IMR-90 (cell line): ENCODE measurements at regions not wholly inside any gene's neighbourhood (a gene's known extent, or its start where the extent isn't known, plus 50 kb on each side); places are given as distances from the start of the nearest gene placed in this dataset.

Source experiments
- ATAC-seq: fragments of 200-7000 bp; cut with Tn5 transposase; 2 replicates; pipeline ENCODE4 v1.9.1; 2020; ENCODE audit warnings: low read depth, mild to moderate bottlenecking, moderate library complexity
- BruUV-seq: library from RNA; stranded (reverse); fragments of 400-500 nt; replicated peaks from 2 replicates; lab custom pipeline; 2021; lab: Mats Ljungman, UMichigan
- CTCF ChIA-PET: fragments of 300-600 bp; formaldehyde crosslinking; extraction: SDS; loops from one replicate; lab custom pipeline; 2021; ENCODE audit warnings: antibody characterized with exemption; lab: Yijun Ruan, JAX
- POLR2A ChIA-PET: fragments of 300-600 bp; sonication (Branson Sonifier 250); formaldehyde crosslinking; loops from one replicate; lab custom pipeline; 2022; ENCODE audit warnings: antibody characterized with exemption; ENCODE audit not compliant: unreplicated experiment; lab: Charles Lee
- DNase-seq: peaks from one replicate; pipeline ENCODE4 v3.0.0; 2013
- H2AFZ ChIP-seq: replicated peaks from 2 replicates; pipeline ENCODE3; 2013; ENCODE audit warnings: low read length, mild to moderate bottlenecking; ENCODE audit not compliant: poor library complexity
- H2AK5ac ChIP-seq: 2 replicates; pipeline ENCODE4 v1.6.1; 2013; ENCODE audit warnings: low read depth, low read length, inconsistent platforms
- H2AK9ac ChIP-seq: replicated peaks from 2 replicates; pipeline ENCODE3; 2013; ENCODE audit warnings: mild to moderate bottlenecking, low read depth, low read length, moderate library complexity; ENCODE audit not compliant: poor library complexity
- H2BK120ac ChIP-seq: 2 replicates; pipeline ENCODE4 v1.6.1; 2013; ENCODE audit warnings: low read depth, low read length, inconsistent platforms
- H2BK15ac ChIP-seq: 3 replicates; pipeline ENCODE4 v1.6.1; 2013; ENCODE audit warnings: low read depth, low read length, inconsistent platforms
- H2BK20ac ChIP-seq: 2 replicates; pipeline ENCODE4 v1.6.1; 2013; ENCODE audit warnings: low read depth, mild to moderate bottlenecking, inconsistent platforms, low read length, moderate library complexity
- H2BK5ac ChIP-seq: 2 replicates; pipeline ENCODE4 v1.6.1; 2013; ENCODE audit warnings: mild to moderate bottlenecking, low read depth, low read length, inconsistent platforms; ENCODE audit not compliant: poor library complexity, severe bottlenecking
- H3K14ac ChIP-seq: replicated peaks from 2 replicates; pipeline ENCODE4 v1.6.1; 2013; ENCODE audit warnings: low read depth, low read length, inconsistent platforms
- H3K18ac ChIP-seq: 2 replicates; pipeline ENCODE4 v1.6.1; 2013; ENCODE audit warnings: low read depth, low read length, control low read depth
- H3K23ac ChIP-seq: 2 replicates; pipeline ENCODE4 v1.6.1; 2013; ENCODE audit warnings: low read depth, low read length, inconsistent platforms
- H3K27ac ChIP-seq: 2 replicates; pipeline ENCODE4 v1.5.1; 2013; ENCODE audit warnings: mild to moderate bottlenecking, control low read depth, low read length; ENCODE audit not compliant: insufficient read depth
- H3K27me3 ChIP-seq: 2 replicates; pipeline ENCODE4 v1.6.1; 2013; ENCODE audit warnings: low read length; ENCODE audit not compliant: control insufficient read depth, insufficient read depth
- H3K36me3 ChIP-seq: 2 replicates; pipeline ENCODE4 v1.6.1; 2013; ENCODE audit warnings: low read length, mixed read lengths; ENCODE audit not compliant: control insufficient read depth, insufficient read depth
- H3K4ac ChIP-seq: 2 replicates; pipeline ENCODE4 v1.6.1; 2013; ENCODE audit warnings: low read depth, low read length, inconsistent platforms
- H3K4me1 ChIP-seq: 2 replicates; pipeline ENCODE4 v1.6.1; 2013; ENCODE audit warnings: low read length, mixed read lengths; ENCODE audit not compliant: control insufficient read depth, insufficient read depth
- H3K4me2 ChIP-seq: 2 replicates; pipeline ENCODE4 v1.6.1; 2013; ENCODE audit warnings: low read depth, mild to moderate bottlenecking, control low read depth, low read length, moderate library complexity
- H3K4me3 ChIP-seq: 2 replicates; pipeline ENCODE4 v1.5.1; 2013; ENCODE audit warnings: low read depth, mild to moderate bottlenecking, control low read depth, low read length, moderate library complexity; ENCODE audit not compliant: insufficient read depth
- H3K56ac ChIP-seq: 2 replicates; pipeline ENCODE4 v1.6.1; 2013; ENCODE audit warnings: low read length, inconsistent platforms; ENCODE audit not compliant: insufficient read depth; ENCODE audit errors: extremely low read depth
- H3K79me1 ChIP-seq, 2 experiments: 2 replicates each; pipeline ENCODE4 v1.6.1; 2013; ENCODE audit warnings: low read length in 2 of 2, inconsistent platforms in 1 of 2, low read depth in 1 of 2
- H3K9ac ChIP-seq: 2 replicates; pipeline ENCODE4 v1.6.1; 2013; ENCODE audit warnings: low read depth, low read length, control low read depth
- H3K9me1 ChIP-seq: 2 replicates; pipeline ENCODE4 v1.6.1; 2013; ENCODE audit warnings: low read length, inconsistent platforms; ENCODE audit not compliant: insufficient read depth
- H3K9me3 ChIP-seq: 2 replicates; pipeline ENCODE4 v1.6.1; 2013; ENCODE audit warnings: low read length; ENCODE audit not compliant: control insufficient read depth, insufficient read depth
- H4K20me1 ChIP-seq: 2 replicates; pipeline ENCODE4 v1.6.1; 2013; ENCODE audit warnings: low read length, inconsistent platforms; ENCODE audit not compliant: insufficient read depth
- H4K5ac ChIP-seq: 2 replicates; pipeline ENCODE4 v1.6.1; 2013; ENCODE audit warnings: mild to moderate bottlenecking, low read depth, low read length, control low read depth
- H4K8ac ChIP-seq, 2 experiments: 2 replicates each; pipeline ENCODE4 v1.6.1; 2013; ENCODE audit warnings: low read depth in 2 of 2, low read length in 2 of 2, control low read depth in 1 of 2, inconsistent platforms in 1 of 2
- H4K91ac ChIP-seq: 2 replicates; pipeline ENCODE4 v1.6.1; 2013; ENCODE audit warnings: low read depth, low read length, inconsistent platforms; ENCODE audit not compliant: insufficient read depth
- CEBPB ChIP-seq: IDR thresholded peaks from 2 replicates; pipeline ENCODE4 v1.6.1; 2012; ENCODE audit warnings: low read depth, low read length, improper control_type of control experiment
- CHD1 ChIP-seq: IDR thresholded peaks from 2 replicates; pipeline ENCODE4 v1.6.1; 2012; ENCODE audit warnings: low read depth, low read length, improper control_type of control experiment
- FOS ChIP-seq: fragments of 150-350 bp; IDR thresholded peaks from 2 replicates; pipeline ENCODE4 v1.6.1; 2016; ENCODE audit warnings: low read depth, low read length
- MAFK ChIP-seq: IDR thresholded peaks from 2 replicates; pipeline ENCODE4 v1.6.1; 2012; ENCODE audit warnings: low read depth, low read length, improper control_type of control experiment
- MXI1 ChIP-seq: IDR thresholded peaks from 2 replicates; pipeline ENCODE4 v1.6.1; 2012; ENCODE audit warnings: low read depth, mild to moderate bottlenecking, low read length, moderate library complexity, borderline replicate concordance
- NFE2L2 ChIP-seq: fragments of 150-350 bp; IDR thresholded peaks from 2 replicates; pipeline ENCODE4 v1.6.1; 2016; ENCODE audit warnings: low read depth, mild to moderate bottlenecking, low read length
- POLR2A ChIP-seq: IDR thresholded peaks from 2 replicates; pipeline ENCODE4 v1.6.1; 2012; ENCODE audit warnings: mild to moderate bottlenecking, low read depth, low read length
- RAD21 ChIP-seq: IDR thresholded peaks from 2 replicates; pipeline ENCODE4 v1.6.1; 2012; ENCODE audit warnings: low read length, improper control_type of control experiment
- RCOR1 ChIP-seq: IDR thresholded peaks from 2 replicates; pipeline ENCODE4 v1.6.1; 2012; ENCODE audit warnings: mild to moderate bottlenecking, low read length, improper control_type of control experiment; ENCODE audit not compliant: insufficient replicate concordance
- RFX5 ChIP-seq: IDR thresholded peaks from 2 replicates; pipeline ENCODE4 v1.8.0; 2012; ENCODE audit warnings: low read depth, mild to moderate bottlenecking, low read length, moderate library complexity
- SMC3 ChIP-seq: fragments of 150-350 bp; IDR thresholded peaks from 2 replicates; pipeline ENCODE4 v1.6.1; 2016; ENCODE audit warnings: low read depth, mild to moderate bottlenecking, antibody characterized with exemption, low read length, moderate library complexity
- WGBS, 2 experiments: methylation state at CpG; one replicate each; pipeline versions ENCODE4 v1.1.5 to v1.1.7; 2013; ENCODE audit warnings: missing lambda C conversion rate in 2 of 2; ENCODE audit not compliant: insufficient read length in 1 of 2; ENCODE audit errors: extremely low coverage in 2 of 2; 5-methylcytosine and 5-hydroxymethylcytosine counted together
- dilution Hi-C: fragments of 300-500 bp; cut with HindIII; formaldehyde crosslinking; loops from one replicate; pipeline ENCODE4 v1.14.3; 2018; ENCODE audit warnings: low sequenced_read_pairs; ENCODE audit not compliant: unreplicated experiment
- in situ Hi-C: fragments of 300-500 bp; cut with MboI; formaldehyde crosslinking; loops from 3 replicates; pipeline ENCODE4 v1.14.3; 2019; ENCODE audit warnings: low sequenced_read_pairs, inconsistent platforms, mixed read lengths
- intact Hi-C: fragments of 100-400 bp; cut with micrococcal nuclease; formaldehyde crosslinking; loops from 2 replicates; pipeline ENCODE4 v1.10.0; 2022
- TF ChIP-seq, protein P1 (sequence below): fragments of 150-350 bp; IDR thresholded peaks from 2 replicates; pipeline ENCODE4 v1.6.1; 2016; ENCODE audit warnings: low read depth, mild to moderate bottlenecking, low read length, moderate library complexity, borderline replicate concordance
- TF ChIP-seq, protein P2 (sequence below): fragments of 150-350 bp; IDR thresholded peaks from 2 replicates; pipeline ENCODE4 v1.6.1; 2017; ENCODE audit warnings: mild to moderate bottlenecking, antibody characterized with exemption, low read length, low read depth
- TF ChIP-seq, protein P3 (sequence below): conservative IDR thresholded peaks from 2 replicates; pipeline ENCODE4 v1.5.1; 2012; ENCODE audit warnings: mild to moderate bottlenecking, low read depth, low read length, improper control_type of control experiment

DNA sequence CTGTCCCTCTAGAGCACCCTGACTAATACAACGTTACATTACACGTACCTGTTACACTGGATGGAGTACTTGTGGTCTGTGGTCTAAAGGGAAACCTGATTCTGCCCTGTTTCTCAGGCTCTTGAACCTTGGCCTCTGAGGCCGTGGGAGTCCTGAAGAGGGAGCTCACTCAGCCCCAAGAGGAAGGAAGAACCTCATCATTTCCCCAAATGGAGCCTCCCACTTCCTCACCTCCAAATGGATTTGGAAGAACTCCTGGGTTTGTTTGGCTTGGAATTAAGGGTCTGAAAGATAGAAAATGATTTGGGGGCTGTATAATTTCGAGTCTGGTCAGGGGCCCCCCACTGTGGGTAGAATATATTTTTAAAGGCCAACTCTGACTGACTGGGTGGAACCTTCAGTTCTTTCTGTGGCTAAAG lies 200.2 kb downstream of the SEMA6A start:
- H2AK9ac ChIP-seq = no peak overlapping the region
- no peak for DNase-seq
- H2AK5ac ChIP-seq = no peak overlapping the region
- H3K4me2 ChIP-seq = no peak overlapping the region
- BruUV-seq = no TSS peak
- no peaks in the 10 kb centered on the region for H4K20me1 ChIP-seq
- no peak overlapping the region for H2BK120ac ChIP-seq
- in situ Hi-C loops (no loop called here), dilution Hi-C loops (no loop called here), intact Hi-C loops (no loop called here)
- H2BK5ac ChIP-seq = no peak overlapping the region
- no peaks in the 10 kb centered on the region for H3K79me1 ChIP-seq
- no peak overlapping the region for H4K8ac ChIP-seq
- CTCF ChIA-PET = no interaction called here
- H2AFZ ChIP-seq = no peak overlapping the region
- H4K5ac ChIP-seq = no peak overlapping the region
- H3K9ac ChIP-seq = no peak overlapping the region
- no peak overlapping the region for H2BK15ac ChIP-seq
- WGBS, 2 experiments = 13% methylated on average over 1 of the region's 4 CpGs; no CpG with 5 or more reads in 1 of the 2 experiments
- H3K27me3 ChIP-seq = no peaks in the 10 kb centered on the region
- H3K4me3 ChIP-seq = no peak overlapping the region
- no peak overlapping the region for H3K4ac ChIP-seq
- H4K91ac ChIP-seq = no peak overlapping the region
- no peaks in the 10 kb centered on the region for H3K36me3 ChIP-seq
- no peak for ATAC-seq
- no peaks in the 10 kb centered on the region for H3K9me1 ChIP-seq
- no peak overlapping the region for H2BK20ac ChIP-seq
- H3K14ac ChIP-seq = no peak overlapping the region
- no peaks in the 10 kb centered on the region for H3K4me1 ChIP-seq
- POLR2A ChIA-PET = no interaction called here
- no peak overlapping the region for H3K18ac ChIP-seq
- H3K27ac ChIP-seq = no peak overlapping the region
- TF ChIP-seq RAD21 (no peak), CHD1 (no peak), NFE2L2 (no peak), FOS (no peak), MAFK (no peak), RFX5 (no peak), CEBPB (no peak), MXI1 (no peak), POLR2A (no peak), SMC3 (no peak), RCOR1 (no peak)
- TF ChIP-seq, protein P1, sequence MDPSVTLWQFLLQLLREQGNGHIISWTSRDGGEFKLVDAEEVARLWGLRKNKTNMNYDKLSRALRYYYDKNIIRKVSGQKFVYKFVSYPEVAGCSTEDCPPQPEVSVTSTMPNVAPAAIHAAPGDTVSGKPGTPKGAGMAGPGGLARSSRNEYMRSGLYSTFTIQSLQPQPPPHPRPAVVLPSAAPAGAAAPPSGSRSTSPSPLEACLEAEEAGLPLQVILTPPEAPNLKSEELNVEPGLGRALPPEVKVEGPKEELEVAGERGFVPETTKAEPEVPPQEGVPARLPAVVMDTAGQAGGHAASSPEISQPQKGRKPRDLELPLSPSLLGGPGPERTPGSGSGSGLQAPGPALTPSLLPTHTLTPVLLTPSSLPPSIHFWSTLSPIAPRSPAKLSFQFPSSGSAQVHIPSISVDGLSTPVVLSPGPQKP = no peak
- TF ChIP-seq, protein P2, sequence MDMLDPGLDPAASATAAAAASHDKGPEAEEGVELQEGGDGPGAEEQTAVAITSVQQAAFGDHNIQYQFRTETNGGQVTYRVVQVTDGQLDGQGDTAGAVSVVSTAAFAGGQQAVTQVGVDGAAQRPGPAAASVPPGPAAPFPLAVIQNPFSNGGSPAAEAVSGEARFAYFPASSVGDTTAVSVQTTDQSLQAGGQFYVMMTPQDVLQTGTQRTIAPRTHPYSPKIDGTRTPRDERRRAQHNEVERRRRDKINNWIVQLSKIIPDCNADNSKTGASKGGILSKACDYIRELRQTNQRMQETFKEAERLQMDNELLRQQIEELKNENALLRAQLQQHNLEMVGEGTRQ = no peak
- TF ChIP-seq, protein P3, sequence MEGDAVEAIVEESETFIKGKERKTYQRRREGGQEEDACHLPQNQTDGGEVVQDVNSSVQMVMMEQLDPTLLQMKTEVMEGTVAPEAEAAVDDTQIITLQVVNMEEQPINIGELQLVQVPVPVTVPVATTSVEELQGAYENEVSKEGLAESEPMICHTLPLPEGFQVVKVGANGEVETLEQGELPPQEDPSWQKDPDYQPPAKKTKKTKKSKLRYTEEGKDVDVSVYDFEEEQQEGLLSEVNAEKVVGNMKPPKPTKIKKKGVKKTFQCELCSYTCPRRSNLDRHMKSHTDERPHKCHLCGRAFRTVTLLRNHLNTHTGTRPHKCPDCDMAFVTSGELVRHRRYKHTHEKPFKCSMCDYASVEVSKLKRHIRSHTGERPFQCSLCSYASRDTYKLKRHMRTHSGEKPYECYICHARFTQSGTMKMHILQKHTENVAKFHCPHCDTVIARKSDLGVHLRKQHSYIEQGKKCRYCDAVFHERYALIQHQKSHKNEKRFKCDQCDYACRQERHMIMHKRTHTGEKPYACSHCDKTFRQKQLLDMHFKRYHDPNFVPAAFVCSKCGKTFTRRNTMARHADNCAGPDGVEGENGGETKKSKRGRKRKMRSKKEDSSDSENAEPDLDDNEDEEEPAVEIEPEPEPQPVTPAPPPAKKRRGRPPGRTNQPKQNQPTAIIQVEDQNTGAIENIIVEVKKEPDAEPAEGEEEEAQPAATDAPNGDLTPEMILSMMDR = no peak
- no peak overlapping the region for H3K56ac ChIP-seq
- no peak overlapping the region for H3K23ac ChIP-seq
- no peaks in the 10 kb centered on the region for H3K9me3 ChIP-seq
